MM.1S (cell line): ENCODE measurements at regions not wholly inside any gene's neighbourhood (a gene's known extent, or its start where the extent isn't known, plus 50 kb on each side); places are given as distances from the start of the nearest gene placed in this dataset.

ENCODE experiments used
- DNase-seq: peaks from one replicate; pipeline ENCODE4 v3.0.0-alpha.2; 2015
- H2AFZ ChIP-seq: fragments of 300-600 bp; sonication (generic); 2 replicates; pipeline ENCODE4 v1.6.0; 2016; ENCODE audit warnings: antibody characterized with exemption, low read length
- H3F3A ChIP-seq: fragments of 300-600 bp; sonication (generic); 2 replicates; pipeline ENCODE4 v1.6.1; 2016; ENCODE audit warnings: mild to moderate bottlenecking, antibody characterized with exemption, low read length, moderate library complexity, mixed read lengths; ENCODE audit not compliant: insufficient read depth
- H3K27ac ChIP-seq: fragments of 300-600 bp; sonication (generic); 2 replicates; pipeline ENCODE4 v1.5.1; 2016; ENCODE audit warnings: mild to moderate bottlenecking, low read length
- H3K27me3 ChIP-seq: fragments of 300-600 bp; sonication (generic); replicated peaks from 2 replicates; pipeline ENCODE4 v1.6.0; 2016; ENCODE audit warnings: low read length; ENCODE audit not compliant: insufficient read depth
- H3K36me3 ChIP-seq: fragments of 300-600 bp; sonication (generic); replicated peaks from 2 replicates; pipeline ENCODE4 v1.6.1; 2016; ENCODE audit warnings: mild to moderate bottlenecking, low read length, mixed read lengths; ENCODE audit not compliant: insufficient read depth
- H3K4me1 ChIP-seq: fragments of 300-600 bp; sonication (generic); 2 replicates; pipeline ENCODE4 v1.6.1; 2016; ENCODE audit warnings: low read length, mixed read lengths
- H3K4me2 ChIP-seq: fragments of 300-600 bp; sonication (generic); 2 replicates; pipeline ENCODE4 v1.6.0; 2016; ENCODE audit warnings: low read depth, low read length
- H3K4me3 ChIP-seq: fragments of 300-600 bp; sonication (generic); 2 replicates; pipeline ENCODE4 v1.5.1; 2016; ENCODE audit warnings: low read length, mixed read lengths
- H3K79me2 ChIP-seq: fragments of 300-600 bp; sonication (generic); 2 replicates; pipeline ENCODE4 v1.6.1; 2016; ENCODE audit warnings: mixed run types, low read length, mixed read lengths
- H3K9ac ChIP-seq: fragments of 300-600 bp; sonication (generic); 2 replicates; pipeline ENCODE4 v1.6.1; 2016; ENCODE audit warnings: low read length, mixed read lengths
- H3K9me2 ChIP-seq: fragments of 300-600 bp; sonication (generic); replicated peaks from 2 replicates; pipeline ENCODE4 v1.6.1; 2016; ENCODE audit warnings: mild to moderate bottlenecking, low read length, mixed read lengths; ENCODE audit not compliant: insufficient read depth
- H3K9me3 ChIP-seq: fragments of 300-600 bp; sonication (generic); replicated peaks from 2 replicates; pipeline ENCODE4 v1.6.1; 2016; ENCODE audit warnings: mild to moderate bottlenecking, low read length, mixed read lengths; ENCODE audit not compliant: insufficient read depth
- H4K20me1 ChIP-seq: fragments of 300-600 bp; sonication (generic); 2 replicates; pipeline ENCODE4 v1.6.1; 2016; ENCODE audit warnings: mild to moderate bottlenecking, low read length, moderate library complexity, mixed read lengths; ENCODE audit not compliant: insufficient read depth
- EZH2 ChIP-seq: fragments of 300-600 bp; sonication (generic); optimal IDR thresholded peaks from 2 replicates; pipeline ENCODE3; 2017; ENCODE audit warnings: low read depth, mild to moderate bottlenecking, antibody characterized with exemption, low read length, mixed read lengths
- EZH2phosphoT487 ChIP-seq: fragments of 300-600 bp; sonication (generic); IDR thresholded peaks from 2 replicates; pipeline ENCODE4 v1.6.1; 2018; ENCODE audit warnings: antibody characterized with exemption, low read length
- TF ChIP-seq, protein P1 (sequence below): fragments of 300-600 bp; sonication (generic); IDR thresholded peaks from 2 replicates; pipeline ENCODE4 v1.5.1; 2016; ENCODE audit warnings: antibody characterized with exemption, low read length, mixed read lengths

DNA sequence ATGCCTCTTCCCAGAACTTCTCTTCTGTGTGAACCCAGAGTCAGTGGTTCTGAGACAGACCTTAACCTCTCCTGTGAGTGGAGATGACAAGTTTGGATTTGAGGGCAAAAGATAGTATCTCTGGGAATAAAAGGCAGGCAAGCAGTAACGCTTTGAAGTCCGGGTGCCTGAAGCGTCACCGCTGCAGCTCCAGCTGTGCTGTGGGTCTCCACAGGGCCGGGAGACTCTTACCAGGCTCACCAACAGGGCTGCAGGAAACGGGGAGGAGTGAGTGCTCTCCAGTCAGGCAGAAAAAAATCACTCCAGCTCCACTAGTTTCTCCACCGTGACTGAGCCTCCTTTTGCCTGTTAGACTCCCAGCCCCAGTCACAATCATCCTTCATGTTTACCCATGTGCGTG lies 79.7 kb upstream of the MAP4K4 start:
- TF ChIP-seq EZH2phosphoT487 = no peak
- TF ChIP-seq EZH2 = no peak
- TF ChIP-seq, protein P1, sequence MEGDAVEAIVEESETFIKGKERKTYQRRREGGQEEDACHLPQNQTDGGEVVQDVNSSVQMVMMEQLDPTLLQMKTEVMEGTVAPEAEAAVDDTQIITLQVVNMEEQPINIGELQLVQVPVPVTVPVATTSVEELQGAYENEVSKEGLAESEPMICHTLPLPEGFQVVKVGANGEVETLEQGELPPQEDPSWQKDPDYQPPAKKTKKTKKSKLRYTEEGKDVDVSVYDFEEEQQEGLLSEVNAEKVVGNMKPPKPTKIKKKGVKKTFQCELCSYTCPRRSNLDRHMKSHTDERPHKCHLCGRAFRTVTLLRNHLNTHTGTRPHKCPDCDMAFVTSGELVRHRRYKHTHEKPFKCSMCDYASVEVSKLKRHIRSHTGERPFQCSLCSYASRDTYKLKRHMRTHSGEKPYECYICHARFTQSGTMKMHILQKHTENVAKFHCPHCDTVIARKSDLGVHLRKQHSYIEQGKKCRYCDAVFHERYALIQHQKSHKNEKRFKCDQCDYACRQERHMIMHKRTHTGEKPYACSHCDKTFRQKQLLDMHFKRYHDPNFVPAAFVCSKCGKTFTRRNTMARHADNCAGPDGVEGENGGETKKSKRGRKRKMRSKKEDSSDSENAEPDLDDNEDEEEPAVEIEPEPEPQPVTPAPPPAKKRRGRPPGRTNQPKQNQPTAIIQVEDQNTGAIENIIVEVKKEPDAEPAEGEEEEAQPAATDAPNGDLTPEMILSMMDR = no peak
- no peaks in the 10 kb centered on the region for H3F3A ChIP-seq
- DNase-seq = no peak
- H3K4me3 ChIP-seq = no peak overlapping the region
- H3K4me1 ChIP-seq = no peaks in the 10 kb centered on the region
- H3K27ac ChIP-seq = no peak overlapping the region
- H3K27me3 ChIP-seq = no peaks in the 10 kb centered on the region
- H3K4me2 ChIP-seq = no peak overlapping the region
- no peaks in the 10 kb centered on the region for H3K9me3 ChIP-seq
- no peaks in the 10 kb centered on the region for H3K79me2 ChIP-seq
- no peak overlapping the region for H3K9ac ChIP-seq
- H4K20me1 ChIP-seq = no peaks in the 10 kb centered on the region
- no peaks in the 10 kb centered on the region for H3K9me2 ChIP-seq
- H2AFZ ChIP-seq = no peak overlapping the region
- no peaks in the 10 kb centered on the region for H3K36me3 ChIP-seq

DNA sequence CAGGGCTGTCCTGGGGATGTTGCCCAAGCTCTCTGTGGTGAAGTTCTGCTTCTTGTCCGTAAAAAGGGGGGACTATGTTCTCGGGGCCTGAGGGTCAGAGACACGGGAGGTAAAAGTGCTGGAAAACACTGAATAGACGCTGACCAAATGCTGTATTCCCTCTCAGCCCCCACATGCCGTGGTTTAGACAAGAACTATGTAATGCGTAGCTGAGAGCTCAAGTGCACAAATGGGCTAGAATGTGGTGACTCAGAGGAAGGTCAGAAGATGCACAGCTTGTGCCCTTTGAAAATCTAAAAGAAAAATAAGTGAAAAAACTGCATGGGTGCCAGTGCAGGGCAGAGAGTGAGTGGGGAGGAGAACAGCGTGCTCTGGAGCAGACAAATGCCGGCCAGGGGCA lies 80.3 kb upstream of the MAP4K4 start:
- H3K4me1 ChIP-seq = no peaks in the 10 kb centered on the region
- TF ChIP-seq EZH2phosphoT487 = no peak
- TF ChIP-seq, protein P1 = no peak
- no peak for TF ChIP-seq EZH2
- H2AFZ ChIP-seq = no peak overlapping the region

DNA sequence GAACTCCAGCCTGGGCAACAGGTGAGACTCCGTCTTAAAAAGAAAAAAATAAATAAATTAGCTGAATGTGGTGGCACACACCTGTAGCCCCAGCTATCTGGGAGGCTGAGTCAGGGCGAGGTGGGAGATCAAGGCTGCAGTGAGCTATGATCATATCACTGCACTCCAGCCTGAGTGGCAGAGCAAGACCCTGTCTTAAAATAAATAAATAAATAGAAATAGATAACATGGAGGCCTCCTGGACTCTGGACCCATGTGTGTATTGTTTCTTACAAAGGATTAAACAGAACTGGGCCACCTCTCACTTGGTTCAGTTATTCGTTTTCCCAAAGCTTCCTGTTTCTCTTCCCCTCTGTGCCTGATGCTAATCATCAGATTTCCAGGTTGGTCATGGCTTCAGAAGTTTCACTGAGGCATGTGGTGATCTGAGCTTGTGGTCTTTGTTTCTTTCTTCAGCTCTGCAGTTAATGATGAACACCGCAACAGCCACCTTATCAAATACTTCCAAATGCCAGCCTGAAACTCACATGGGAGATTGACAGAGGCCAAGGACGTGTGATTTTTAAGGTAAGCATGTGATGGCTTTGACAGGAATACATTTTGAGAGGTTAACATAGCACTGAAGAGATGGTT lies 83.3 kb upstream of the MAP4K4 start:
- no peaks in the 10 kb centered on the region for H3K4me1 ChIP-seq
- no peaks in the 10 kb centered on the region for H3K27me3 ChIP-seq
- DNase-seq = no peak
- no peaks in the 10 kb centered on the region for H3K79me2 ChIP-seq
- no peak overlapping the region for H3K4me2 ChIP-seq
- no peaks in the 10 kb centered on the region for H3K9me2 ChIP-seq
- no peaks in the 10 kb centered on the region for H3K36me3 ChIP-seq
- H3F3A ChIP-seq = no peaks in the 10 kb centered on the region
- H3K9ac ChIP-seq = no peak overlapping the region
- TF ChIP-seq EZH2 = no peak
- TF ChIP-seq, protein P1 = no peak
- no peak for TF ChIP-seq EZH2phosphoT487
- no peaks in the 10 kb centered on the region for H4K20me1 ChIP-seq
- H3K27ac ChIP-seq = no peak overlapping the region
- no peaks in the 10 kb centered on the region for H3K9me3 ChIP-seq
- no peak overlapping the region for H2AFZ ChIP-seq
- no peak overlapping the region for H3K4me3 ChIP-seq

More for the DNA sequence above, 80.3 kb upstream of the MAP4K4 start:
- H3K9me3 ChIP-seq = no peaks in the 10 kb centered on the region
- no peak overlapping the region for H3K4me2 ChIP-seq
- no peaks in the 10 kb centered on the region for H3K27me3 ChIP-seq
- DNase-seq = no peak
- H3K79me2 ChIP-seq = no peaks in the 10 kb centered on the region
- no peaks in the 10 kb centered on the region for H3K9me2 ChIP-seq
- H3K27ac ChIP-seq = no peak overlapping the region
- no peaks in the 10 kb centered on the region for H3K36me3 ChIP-seq
- H3F3A ChIP-seq = no peaks in the 10 kb centered on the region
- H4K20me1 ChIP-seq = no peaks in the 10 kb centered on the region
- H3K4me3 ChIP-seq = no peak overlapping the region
- no peak overlapping the region for H3K9ac ChIP-seq
